ENCODE measurements at regions not wholly inside any gene's neighbourhood (a gene's known extent, or its start where the extent isn't known, plus 50 kb on each side); places are given as distances from the start of the nearest gene placed in this dataset.
A peak's percentile ranks its signal among the peaks of the same experiment; 100 is the strongest.

DNA sequence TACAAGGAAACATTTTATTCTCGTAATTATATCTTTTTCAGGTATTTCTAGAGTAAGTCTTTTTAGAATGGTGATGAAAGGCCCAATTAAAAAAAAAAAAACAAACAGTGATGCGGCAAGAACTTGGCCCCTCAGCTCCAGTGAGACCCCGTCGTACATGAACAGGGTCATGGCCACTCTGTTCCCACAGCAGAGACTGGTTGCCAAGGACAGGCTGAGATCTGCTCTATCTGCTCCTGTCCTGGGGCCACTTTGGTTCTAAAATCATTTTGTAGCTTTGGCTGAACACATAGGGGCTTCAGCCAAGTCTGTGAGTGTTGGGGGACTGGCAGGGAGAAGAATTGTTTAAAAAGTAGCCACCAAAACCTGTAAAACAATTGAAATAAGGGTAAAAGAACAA is 286.9 kb downstream of the RFC3 start:
- TF ChIP-seq, protein P1, sequence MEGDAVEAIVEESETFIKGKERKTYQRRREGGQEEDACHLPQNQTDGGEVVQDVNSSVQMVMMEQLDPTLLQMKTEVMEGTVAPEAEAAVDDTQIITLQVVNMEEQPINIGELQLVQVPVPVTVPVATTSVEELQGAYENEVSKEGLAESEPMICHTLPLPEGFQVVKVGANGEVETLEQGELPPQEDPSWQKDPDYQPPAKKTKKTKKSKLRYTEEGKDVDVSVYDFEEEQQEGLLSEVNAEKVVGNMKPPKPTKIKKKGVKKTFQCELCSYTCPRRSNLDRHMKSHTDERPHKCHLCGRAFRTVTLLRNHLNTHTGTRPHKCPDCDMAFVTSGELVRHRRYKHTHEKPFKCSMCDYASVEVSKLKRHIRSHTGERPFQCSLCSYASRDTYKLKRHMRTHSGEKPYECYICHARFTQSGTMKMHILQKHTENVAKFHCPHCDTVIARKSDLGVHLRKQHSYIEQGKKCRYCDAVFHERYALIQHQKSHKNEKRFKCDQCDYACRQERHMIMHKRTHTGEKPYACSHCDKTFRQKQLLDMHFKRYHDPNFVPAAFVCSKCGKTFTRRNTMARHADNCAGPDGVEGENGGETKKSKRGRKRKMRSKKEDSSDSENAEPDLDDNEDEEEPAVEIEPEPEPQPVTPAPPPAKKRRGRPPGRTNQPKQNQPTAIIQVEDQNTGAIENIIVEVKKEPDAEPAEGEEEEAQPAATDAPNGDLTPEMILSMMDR (IDR thresholded peaks at IDR 0.05; ENCODE audit: insufficient read depth, low read length) = no peak
- TF ChIP-seq SPI1 (IDR thresholded peaks at IDR 0.05; ENCODE audit: borderline replicate concordance, low read depth) = no peak
- no peak for TF ChIP-seq POLR2AphosphoS5 (IDR thresholded peaks at IDR 0.05; ENCODE audit: low read depth)
- TF ChIP-seq, protein P2, sequence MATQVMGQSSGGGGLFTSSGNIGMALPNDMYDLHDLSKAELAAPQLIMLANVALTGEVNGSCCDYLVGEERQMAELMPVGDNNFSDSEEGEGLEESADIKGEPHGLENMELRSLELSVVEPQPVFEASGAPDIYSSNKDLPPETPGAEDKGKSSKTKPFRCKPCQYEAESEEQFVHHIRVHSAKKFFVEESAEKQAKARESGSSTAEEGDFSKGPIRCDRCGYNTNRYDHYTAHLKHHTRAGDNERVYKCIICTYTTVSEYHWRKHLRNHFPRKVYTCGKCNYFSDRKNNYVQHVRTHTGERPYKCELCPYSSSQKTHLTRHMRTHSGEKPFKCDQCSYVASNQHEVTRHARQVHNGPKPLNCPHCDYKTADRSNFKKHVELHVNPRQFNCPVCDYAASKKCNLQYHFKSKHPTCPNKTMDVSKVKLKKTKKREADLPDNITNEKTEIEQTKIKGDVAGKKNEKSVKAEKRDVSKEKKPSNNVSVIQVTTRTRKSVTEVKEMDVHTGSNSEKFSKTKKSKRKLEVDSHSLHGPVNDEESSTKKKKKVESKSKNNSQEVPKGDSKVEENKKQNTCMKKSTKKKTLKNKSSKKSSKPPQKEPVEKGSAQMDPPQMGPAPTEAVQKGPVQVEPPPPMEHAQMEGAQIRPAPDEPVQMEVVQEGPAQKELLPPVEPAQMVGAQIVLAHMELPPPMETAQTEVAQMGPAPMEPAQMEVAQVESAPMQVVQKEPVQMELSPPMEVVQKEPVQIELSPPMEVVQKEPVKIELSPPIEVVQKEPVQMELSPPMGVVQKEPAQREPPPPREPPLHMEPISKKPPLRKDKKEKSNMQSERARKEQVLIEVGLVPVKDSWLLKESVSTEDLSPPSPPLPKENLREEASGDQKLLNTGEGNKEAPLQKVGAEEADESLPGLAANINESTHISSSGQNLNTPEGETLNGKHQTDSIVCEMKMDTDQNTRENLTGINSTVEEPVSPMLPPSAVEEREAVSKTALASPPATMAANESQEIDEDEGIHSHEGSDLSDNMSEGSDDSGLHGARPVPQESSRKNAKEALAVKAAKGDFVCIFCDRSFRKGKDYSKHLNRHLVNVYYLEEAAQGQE (IDR thresholded peaks at IDR 0.05; ENCODE audit: insufficient replicate concordance, low read depth) = no peak
- TF ChIP-seq GABPA (IDR thresholded peaks at IDR 0.05; ENCODE audit: low read depth) = no peak

DNA sequence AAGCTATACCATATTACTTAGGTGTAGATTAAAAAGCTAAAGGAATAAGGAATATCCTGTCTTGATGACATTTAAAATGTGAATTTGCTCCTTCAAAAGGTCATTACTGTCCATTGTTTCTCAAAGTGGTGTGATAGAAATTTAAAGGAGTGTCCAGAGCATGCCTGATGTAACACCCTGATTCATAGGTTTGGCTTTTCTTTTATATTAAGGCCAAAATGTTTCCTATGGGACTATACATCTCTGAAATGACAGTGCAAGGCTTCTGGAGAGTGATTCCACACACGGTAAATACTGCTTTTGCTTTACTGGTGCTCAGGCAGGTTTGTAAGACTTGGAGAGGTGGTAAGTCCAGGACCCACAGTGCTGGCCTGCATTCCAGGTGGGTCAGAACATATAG is 289.9 kb downstream of the RFC3 start:
- no peak for DNase-seq (ENCODE audit: low read depth in 1 of 2, low spot score in 1 of 2)
- H3K4me3 ChIP-seq (replicated peaks; ENCODE audit: insufficient read depth, low read length) = no peak overlapping the region
- no peak for TF ChIP-seq SPI1 (IDR thresholded peaks at IDR 0.05; ENCODE audit: borderline replicate concordance, low read depth)
- no peaks in the 10 kb centered on the region for H3K27me3 ChIP-seq (ENCODE audit: insufficient read depth, poor library complexity, severe bottlenecking)
- no peak overlapping the region for H3K27ac ChIP-seq (replicated peaks)

More for the DNA sequence above, 286.9 kb downstream of the RFC3 start:
- H3K4me3 ChIP-seq (replicated peaks; ENCODE audit: insufficient read depth, low read length) = no peak overlapping the region
- H3K27me3 ChIP-seq (ENCODE audit: insufficient read depth, poor library complexity, severe bottlenecking) = peaks cover 5% of the 10 kb centered on the region
- no peak for DNase-seq (ENCODE audit: low read depth in 1 of 2, low spot score in 1 of 2)
- no peak overlapping the region for H3K27ac ChIP-seq (replicated peaks)

DNA sequence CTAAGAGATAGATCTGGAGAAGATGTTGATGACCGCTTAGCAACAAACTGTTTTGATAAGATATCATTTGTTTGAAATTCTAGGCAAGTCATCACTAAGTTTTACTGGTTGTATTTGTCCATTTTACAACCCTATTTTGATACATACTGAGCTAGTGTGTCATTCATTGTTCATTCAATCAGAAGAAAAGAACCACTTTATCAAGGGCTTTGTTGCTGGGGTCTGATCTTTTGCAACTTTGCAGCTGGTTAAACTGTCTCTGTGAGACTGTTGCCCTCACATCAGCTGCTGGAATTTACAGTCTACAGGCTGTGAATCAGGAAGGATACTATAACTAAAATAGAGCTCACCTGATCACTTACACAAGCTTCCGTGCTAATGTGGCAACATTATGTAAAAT is 290.5 kb downstream of the RFC3 start:
- Histone ChIP-seq H3K4me3 (replicated peaks; ENCODE audit: insufficient read depth, low read length) (no peak overlapping the region), H3K27me3 (ENCODE audit: insufficient read depth, poor library complexity, severe bottlenecking) (no peaks in the 10 kb centered on the region), H3K27ac (replicated peaks) (no peak overlapping the region)
- TF ChIP-seq SPI1 (IDR thresholded peaks at IDR 0.05; ENCODE audit: borderline replicate concordance, low read depth) (no peak), POLR2AphosphoS5 (IDR thresholded peaks at IDR 0.05; ENCODE audit: low read depth) (no peak), GABPA (IDR thresholded peaks at IDR 0.05; ENCODE audit: low read depth) (no peak)
- TF ChIP-seq, protein P1 (IDR thresholded peaks at IDR 0.05; ENCODE audit: insufficient read depth, low read length) = no peak
- TF ChIP-seq, protein P2 (IDR thresholded peaks at IDR 0.05; ENCODE audit: insufficient replicate concordance, low read depth) = no peak
- no peak for DNase-seq (ENCODE audit: low read depth in 1 of 2, low spot score in 1 of 2)

DNA sequence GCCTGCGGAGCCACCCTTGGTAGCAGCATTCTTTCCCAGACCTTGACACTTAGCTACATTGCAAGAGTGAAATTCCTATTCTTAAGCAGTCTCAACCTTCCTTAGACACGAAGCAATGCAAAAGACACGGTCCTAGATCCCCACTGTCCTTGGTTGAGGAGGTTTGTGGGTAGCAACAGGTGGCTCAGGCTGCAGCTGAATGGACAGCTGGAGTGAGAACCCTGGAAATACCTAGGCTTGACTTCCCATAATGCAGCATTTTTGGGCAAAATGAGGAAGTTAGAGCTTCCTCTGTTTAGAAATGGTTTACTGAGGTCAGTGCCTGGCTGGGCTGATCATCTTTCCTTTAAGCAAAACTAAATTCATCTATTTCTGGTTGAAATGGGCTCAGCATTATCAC is 296.6 kb downstream of the RFC3 start:
- DNase-seq (ENCODE audit: low read depth in 1 of 2, low spot score in 1 of 2) = peak in 1 of 2 experiments; percentile 53
- TF ChIP-seq, protein P1 (IDR thresholded peaks at IDR 0.05; ENCODE audit: insufficient read depth, low read length) = no peak
- TF ChIP-seq POLR2AphosphoS5 (IDR thresholded peaks at IDR 0.05; ENCODE audit: low read depth) (0 out of 2 replicates have a peak, but pooled peaks have one; percentile 27), SPI1 (IDR thresholded peaks at IDR 0.05; ENCODE audit: borderline replicate concordance, low read depth) (peak; percentile 59; the same call in 1 of the 2 replicates), GABPA (IDR thresholded peaks at IDR 0.05; ENCODE audit: low read depth) (no peak)
- TF ChIP-seq, protein P2 (IDR thresholded peaks at IDR 0.05; ENCODE audit: insufficient replicate concordance, low read depth) = no peak
- no peak overlapping the region for H3K27ac ChIP-seq (replicated peaks)

More for the DNA sequence above, 296.6 kb downstream of the RFC3 start:
- no peaks in the 10 kb centered on the region for H3K27me3 ChIP-seq (ENCODE audit: insufficient read depth, poor library complexity, severe bottlenecking)
- no peak overlapping the region for H3K4me3 ChIP-seq (replicated peaks; ENCODE audit: insufficient read depth, low read length)

All from HL-60 (cell line).